Skeletal muscle satellite cell (primary cell): ENCODE measurements at regions not wholly inside any gene's neighbourhood (a gene's known extent, or its start where the extent isn't known, plus 50 kb on each side); places are given as distances from the start of the nearest gene placed in this dataset.

Experiments used
- H3K27me3 ChIP-seq: 2 replicates; pipeline ENCODE4 v1.7.0; 2013; ENCODE audit warnings: low read length; ENCODE audit not compliant: control insufficient read depth, insufficient read depth
- H3K36me3 ChIP-seq: 2 replicates; pipeline ENCODE4 v1.7.0; 2013; ENCODE audit warnings: mild to moderate bottlenecking, control low read depth, low read length; ENCODE audit not compliant: insufficient read depth
- H3K4me1 ChIP-seq: 2 replicates; pipeline ENCODE4 v1.7.0; 2013; ENCODE audit warnings: low read length; ENCODE audit not compliant: control insufficient read depth, insufficient read depth
- H3K4me2 ChIP-seq: 2 replicates; pipeline ENCODE4 v1.7.0; 2013; ENCODE audit warnings: mild to moderate bottlenecking, low read length
- H3K4me3 ChIP-seq: 2 replicates; pipeline ENCODE4 v1.7.0; 2013; ENCODE audit warnings: low read length
- H3K9ac ChIP-seq: 2 replicates; pipeline ENCODE4 v1.7.0; 2013; ENCODE audit warnings: mild to moderate bottlenecking, low read depth, low read length, moderate library complexity
- H3K9me3 ChIP-seq: replicated peaks from 2 replicates; pipeline ENCODE4 v1.7.0; 2013; ENCODE audit warnings: mild to moderate bottlenecking, control low read depth, low read length

- H3K4me3 ChIP-seq, result no peak overlapping the region
- H3K4me2 ChIP-seq, result no peak overlapping the region
- H3K27me3 ChIP-seq, result no peaks in the 10 kb centered on the region
- no peaks in the 10 kb centered on the region for H3K36me3 ChIP-seq
- no peak overlapping the region for H3K9ac ChIP-seq
- H3K9me3 ChIP-seq, result no peaks in the 10 kb centered on the region
- H3K4me1 ChIP-seq, result peaks cover 16% of the 10 kb centered on the region
These were observed 96.6 kb upstream of the AGTR1 start for GRCh38 chr3:148600902-148601765.

GRCh38 chr3:148601766-148602685 is 95.7 kb upstream of the AGTR1 start:
- Histone ChIP-seq H3K36me3 (no peaks in the 10 kb centered on the region), H3K4me2 (no peak overlapping the region), H3K9ac (no peak overlapping the region), H3K4me3 (no peak overlapping the region), H3K4me1 (peaks cover 16% of the 10 kb centered on the region), H3K27me3 (no peaks in the 10 kb centered on the region), H3K9me3 (no peaks in the 10 kb centered on the region)

DNA sequence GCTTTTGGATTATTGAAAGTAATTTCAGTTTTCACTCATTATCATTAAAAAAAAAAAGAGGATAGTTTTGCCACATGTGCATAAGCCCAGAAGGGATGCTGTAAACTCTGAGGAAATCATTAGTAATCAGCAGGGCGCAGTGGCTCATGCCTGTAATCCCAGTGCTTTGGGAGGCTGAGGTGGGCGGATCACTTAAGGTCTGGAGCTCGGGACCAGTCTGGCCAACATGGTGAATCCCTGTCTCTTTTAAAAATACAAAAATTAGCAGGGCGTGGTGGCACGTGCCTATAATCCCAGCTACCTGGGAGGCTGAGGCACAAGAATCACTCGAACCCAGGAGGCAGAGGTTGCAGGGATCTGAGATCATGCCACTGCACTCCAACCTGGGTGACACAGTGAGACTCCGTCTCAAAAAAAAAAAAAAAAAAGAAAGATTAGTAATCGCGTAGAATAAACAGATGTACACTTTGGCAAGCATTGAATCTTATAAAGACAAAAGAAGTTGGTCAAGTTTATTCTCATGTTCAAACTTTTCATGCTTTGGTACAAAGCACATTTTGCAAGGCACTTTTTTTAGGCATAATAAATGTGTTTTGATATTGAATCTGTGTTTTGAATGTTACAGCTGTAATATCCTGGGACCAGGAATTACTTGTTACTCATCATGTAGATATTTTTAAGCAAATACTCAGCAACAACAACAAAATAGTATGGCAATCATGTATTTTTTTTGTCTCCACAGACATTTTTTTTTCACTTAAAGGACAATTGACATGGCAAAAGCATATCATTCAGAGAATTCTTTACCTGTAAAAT is 93.2 kb upstream of the AGTR1 start:
- H3K9me3 ChIP-seq, result no peaks in the 10 kb centered on the region
- peak overlapping the region; percentile 4 for H3K9ac ChIP-seq
- peak overlapping the region; percentile 46 for H3K4me3 ChIP-seq
- H3K4me2 ChIP-seq, result peak overlapping the region; percentile 75
- H3K36me3 ChIP-seq, result no peaks in the 10 kb centered on the region
- H3K27me3 ChIP-seq, result no peaks in the 10 kb centered on the region
- H3K4me1 ChIP-seq, result peaks cover 16% of the 10 kb centered on the region

DNA sequence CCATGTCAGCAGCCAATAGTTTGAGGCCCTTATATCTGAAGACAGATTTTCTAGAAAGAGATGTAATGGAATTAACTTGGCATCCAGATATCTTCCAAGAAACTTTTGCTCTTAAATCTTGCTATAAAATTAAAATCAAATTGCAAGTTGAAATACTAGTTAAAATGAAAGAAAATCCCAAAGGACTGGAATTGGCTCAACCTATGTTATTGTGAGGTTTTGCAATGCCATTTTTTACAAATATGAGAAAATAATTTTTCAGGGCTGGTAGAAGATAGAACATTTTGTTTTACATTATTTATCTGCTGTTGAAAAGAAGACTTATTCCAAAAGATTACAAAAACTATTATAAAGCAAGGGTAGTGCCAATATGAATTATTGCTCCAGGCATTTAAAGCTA is 92.2 kb upstream of the AGTR1 start:
- Histone ChIP-seq H3K9me3 (no peaks in the 10 kb centered on the region), H3K4me3 (no peak overlapping the region), H3K4me2 (no peak overlapping the region), H3K27me3 (no peaks in the 10 kb centered on the region), H3K36me3 (no peaks in the 10 kb centered on the region), H3K4me1 (peaks cover 16% of the 10 kb centered on the region), H3K9ac (no peak overlapping the region)

- Histone ChIP-seq H3K4me3 (no peak overlapping the region), H3K9me3 (no peaks in the 10 kb centered on the region), H3K36me3 (no peaks in the 10 kb centered on the region), H3K9ac (no peak overlapping the region), H3K4me1 (peaks cover 14% of the 10 kb centered on the region), H3K27me3 (no peaks in the 10 kb centered on the region), H3K4me2 (no peak overlapping the region)
These were observed 90.7 kb upstream of the AGTR1 start for GRCh38 chr3:148606979-148607378.

DNA sequence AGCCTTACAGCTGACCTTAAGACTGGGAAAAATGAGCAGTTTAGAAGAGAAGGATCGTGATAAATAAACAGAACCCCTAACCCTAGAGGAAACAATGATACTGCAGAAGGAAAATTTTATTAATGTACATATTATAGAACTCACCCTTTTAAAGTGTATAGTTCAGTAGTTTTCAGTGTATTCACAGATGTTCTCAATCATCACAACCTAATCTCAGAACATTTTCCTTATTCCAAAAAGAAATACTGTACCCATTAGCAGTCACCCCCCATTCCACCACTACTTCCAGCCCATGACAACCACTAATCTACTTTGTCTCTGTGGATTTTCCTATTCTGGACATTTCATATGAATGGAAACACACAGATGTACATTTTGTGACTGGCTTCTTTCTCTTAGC is 90.2 kb upstream of the AGTR1 start:
- no peak overlapping the region for H3K9ac ChIP-seq
- H3K36me3 ChIP-seq, result no peaks in the 10 kb centered on the region
- H3K4me1 ChIP-seq, result peaks cover 9% of the 10 kb centered on the region

DNA sequence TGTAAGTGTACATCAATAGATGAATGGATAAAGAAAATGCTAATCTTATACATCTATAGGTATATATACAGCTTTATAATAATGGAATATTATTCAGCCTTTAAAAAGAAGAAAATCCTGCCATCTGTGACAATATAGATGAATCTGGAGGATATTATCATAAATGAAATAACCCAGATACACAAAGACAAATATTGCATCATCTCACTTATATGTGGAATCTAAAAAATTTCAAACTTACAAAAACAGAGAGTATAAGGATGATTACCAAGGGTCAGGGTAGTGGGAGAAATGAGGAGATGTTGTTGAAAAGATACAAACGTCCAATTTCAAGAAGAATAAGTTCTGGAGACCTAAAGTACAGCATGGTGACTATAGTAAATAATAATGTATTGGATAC is 85.4 kb upstream of the AGTR1 start:
- no peaks in the 10 kb centered on the region for H3K9me3 ChIP-seq
- no peak overlapping the region for H3K9ac ChIP-seq
- H3K4me3 ChIP-seq, result no peak overlapping the region

More for the DNA sequence above, 90.2 kb upstream of the AGTR1 start:
- H3K9me3 ChIP-seq, result no peaks in the 10 kb centered on the region
- no peak overlapping the region for H3K4me3 ChIP-seq
- no peaks in the 10 kb centered on the region for H3K27me3 ChIP-seq
- no peak overlapping the region for H3K4me2 ChIP-seq

DNA sequence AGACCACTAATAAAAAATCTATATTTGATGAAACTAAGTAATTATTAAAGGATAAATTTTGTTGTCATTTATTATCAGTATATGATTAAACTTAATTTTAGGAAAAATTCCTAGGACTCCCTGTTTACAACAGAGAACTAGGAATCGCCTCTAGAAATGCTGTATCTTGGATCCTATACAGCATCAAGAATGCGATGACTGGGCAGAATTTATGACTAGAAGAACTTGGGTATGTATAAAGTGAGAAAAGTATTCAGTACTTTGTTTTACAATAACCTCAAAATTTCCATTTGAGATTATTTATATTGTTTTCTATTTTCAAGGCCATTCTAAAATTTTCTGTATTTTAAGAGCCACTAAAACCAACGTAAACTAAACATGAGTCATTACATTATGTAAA is 82.3 kb upstream of the AGTR1 start:
- H3K36me3 ChIP-seq, result no peaks in the 10 kb centered on the region
- no peaks in the 10 kb centered on the region for H3K4me1 ChIP-seq
- no peak overlapping the region for H3K4me2 ChIP-seq
- H3K9me3 ChIP-seq, result no peaks in the 10 kb centered on the region
- H3K4me3 ChIP-seq, result no peak overlapping the region
- no peak overlapping the region for H3K9ac ChIP-seq
- no peaks in the 10 kb centered on the region for H3K27me3 ChIP-seq

More for the DNA sequence above, 85.4 kb upstream of the AGTR1 start:
- Histone ChIP-seq H3K36me3 (no peaks in the 10 kb centered on the region), H3K4me2 (no peak overlapping the region), H3K4me1 (no peaks in the 10 kb centered on the region), H3K27me3 (no peaks in the 10 kb centered on the region)

GRCh38 chr3:148625095-148625736 is 72.5 kb upstream of the AGTR1 start:
- Histone ChIP-seq H3K4me2 (no peak overlapping the region), H3K36me3 (no peaks in the 10 kb centered on the region), H3K9me3 (no peaks in the 10 kb centered on the region), H3K9ac (no peak overlapping the region), H3K4me3 (no peak overlapping the region), H3K27me3 (no peaks in the 10 kb centered on the region), H3K4me1 (peaks cover 11% of the 10 kb centered on the region)

DNA sequence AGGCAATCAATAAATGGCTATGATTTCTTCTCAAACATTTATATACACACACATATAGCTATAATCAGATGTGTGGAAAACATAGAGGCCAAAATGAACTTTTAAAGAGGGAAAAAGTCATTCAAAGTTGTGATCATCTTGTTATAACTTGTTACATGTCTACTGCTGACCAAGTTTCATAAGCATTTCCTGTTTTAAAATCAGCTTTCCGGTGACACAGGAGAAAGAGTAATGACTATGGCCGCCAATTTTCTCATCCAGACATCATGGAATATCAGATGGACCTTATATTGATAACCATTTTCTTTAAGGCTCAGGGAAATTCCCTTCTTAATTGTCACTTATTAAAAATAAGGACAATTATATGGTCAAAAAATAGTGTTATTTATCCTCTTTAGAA is 71.7 kb upstream of the AGTR1 start:
- H3K9me3 ChIP-seq, result no peaks in the 10 kb centered on the region
- H3K27me3 ChIP-seq, result no peaks in the 10 kb centered on the region
- no peak overlapping the region for H3K9ac ChIP-seq
- no peaks in the 10 kb centered on the region for H3K36me3 ChIP-seq
- no peak overlapping the region for H3K4me2 ChIP-seq
- H3K4me3 ChIP-seq, result no peak overlapping the region
- H3K4me1 ChIP-seq, result peaks cover 11% of the 10 kb centered on the region
